Stomach (tissue), 8 donors: ENCODE measurements at regions not wholly inside any gene's neighbourhood (a gene's known extent, or its start where the extent isn't known, plus 50 kb on each side); places are given as distances from the start of the nearest gene placed in this dataset.
A peak's percentile ranks its signal among the peaks of the same experiment; 100 is the strongest.

Experiments used
- DNase-seq, 2 donors: peaks; one replicate each; pipeline versions ENCODE4 v3.0.0 to v3.0.0-alpha.2; 2013 to 2019
- H3K27ac ChIP-seq, 5 donors: fragments of 200-600 bp in 4 of 5; sonication (generic) in 4 of 5; one replicate each; pipeline ENCODE4 v1.5.1; 2013 to 2019; ENCODE audit warnings: mild to moderate bottlenecking in 1 of 5, moderate library complexity in 1 of 5
- H3K27me3 ChIP-seq, 3 donors: fragments of 200-600 bp; sonication (generic); one replicate each; pipeline ENCODE4 v1.5.1; 2017 to 2019; ENCODE audit warnings: mixed run types in 1 of 3
- H3K36me3 ChIP-seq, 4 donors: fragments of 200-600 bp; sonication (generic); 1 replicate in 3 of 4; 2 replicates in 1 of 4; pipeline ENCODE4 v1.5.1; 2016 to 2019
- H3K4me1 ChIP-seq, 4 donors: fragments of 200-600 bp; sonication (generic); one replicate each; pipeline ENCODE4 v1.5.1; 2016 to 2019
- H3K4me3 ChIP-seq, 4 donors: fragments of 200-600 bp; sonication (generic) in 3 of 4; one replicate each; pipeline ENCODE4 v1.5.1; 2016 to 2019; ENCODE audit warnings: mild to moderate bottlenecking in 1 of 4
- H3K9me3 ChIP-seq, 4 donors: fragments of 200-600 bp; sonication (generic); one replicate each; pipeline ENCODE4 v1.5.1; 2016 to 2019
- CTCF ChIP-seq, 7 experiments: fragments of 450-650 bp in 4 of 7; fragments of 200-600 bp in 3 of 7; sonication (generic) in 3 of 7; IDR thresholded peaks; one replicate each; pipeline ENCODE4 v1.5.1; 2016 to 2019; ENCODE audit warnings: antibody characterized with exemption in 7 of 7, control low read depth in 2 of 7, mild to moderate bottlenecking in 1 of 7
- EP300 ChIP-seq: sonication (generic); formaldehyde crosslinking; IDR thresholded peaks from one replicate; pipeline ENCODE4 v1.6.1; 2017; ENCODE audit warnings: antibody characterized with exemption
- POLR2A ChIP-seq, 4 donors: fragments of 450-650 bp; IDR thresholded peaks; one replicate each; pipeline ENCODE4 v1.6.1; 2016; ENCODE audit warnings: antibody characterized with exemption in 4 of 4, control low read depth in 2 of 4, mild to moderate bottlenecking in 1 of 4, moderate library complexity in 1 of 4
- POLR2AphosphoS5 ChIP-seq, 3 donors: sonication (generic); formaldehyde crosslinking; IDR thresholded peaks; one replicate each; pipeline ENCODE4 v1.6.1; 2016; ENCODE audit warnings: antibody characterized with exemption in 3 of 3
- WGBS, 5 donors: extraction: QIAGEN DNeasy Blood & Tissue Kit in 3 of 5; methylation state at CpG; one replicate each; pipeline versions ENCODE4 v1.1.5 to v1.1.7; 2013 to 2018; 5-methylcytosine and 5-hydroxymethylcytosine counted together
- intact Hi-C: fragments of 100-400 bp; cut with DNase I; formaldehyde crosslinking; loops from one replicate; pipeline ENCODE4 v1.15.1; 2023; ENCODE audit warnings: low total_unique reads
- donor health status: healthy with polysubstance abuse.
- donor health status: Bipolar disorder and iron deficiency.
- donor health status: healthy.

GRCh38 chr7:115635376-115635775 lies 395.2 kb downstream of the TFEC start:
- WGBS, 5 donors = 11 to 33% (median 20%) methylated on average over 1 of the region's 1 CpG
- Histone ChIP-seq H3K4me3 (no peak overlapping the region), H3K4me1 (peaks cover 0 to 7% (median 2%) of the 10 kb centered on the region in 4 donors), H3K9me3 (no peaks in the 10 kb centered on the region), H3K27ac (no peak overlapping the region), H3K27me3 (no peaks in the 10 kb centered on the region), H3K36me3 (no peaks in the 10 kb centered on the region)
- TF ChIP-seq CTCF (IDR thresholded peaks at IDR 0.05) (no peak), POLR2A (IDR thresholded peaks at IDR 0.05) (no peak), POLR2AphosphoS5 (IDR thresholded peaks at IDR 0.05) (no peak), EP300 (no peak)
- DNase-seq = peak in 1 of 2 donors; percentile 7
- intact Hi-C loops = no loop called here

- H3K9me3 ChIP-seq = no peaks in the 10 kb centered on the region
- H3K36me3 ChIP-seq = no peaks in the 10 kb centered on the region
- peak in 1 of 2 donors; percentile 20 for DNase-seq
- no peak overlapping the region for H3K27ac ChIP-seq
- 15 to 25% (median 19%) methylated on average over 4 of the region's 4 CpGs for WGBS, 5 donors
- peak in 1 of 3 donors; percentile 21 for TF ChIP-seq POLR2AphosphoS5 (IDR thresholded peaks at IDR 0.05)
- TF ChIP-seq CTCF (IDR thresholded peaks at IDR 0.05) = no peak
- H3K4me3 ChIP-seq = no peak overlapping the region
- no peaks in the 10 kb centered on the region for H3K27me3 ChIP-seq
- peaks cover 0 to 7% (median 2%) of the 10 kb centered on the region in 4 donors for H3K4me1 ChIP-seq
- intact Hi-C loops = no loop called here
Observed at GRCh38 chr7:115634633-115635032, 395.9 kb downstream of the TFEC start.

- Histone ChIP-seq H3K4me1 (peaks cover 0 to 7% (median 2%) of the 10 kb centered on the region in 4 donors), H3K9me3 (no peaks in the 10 kb centered on the region), H3K27ac (no peak overlapping the region), H3K4me3 (no peak overlapping the region), H3K27me3 (no peaks in the 10 kb centered on the region), H3K36me3 (no peaks in the 10 kb centered on the region)
- intact Hi-C loops = no loop called here
- TF ChIP-seq CTCF (IDR thresholded peaks at IDR 0.05) = no peak
- no peak for TF ChIP-seq POLR2AphosphoS5 (IDR thresholded peaks at IDR 0.05)
- no peak for TF ChIP-seq EP300
- no peak for TF ChIP-seq POLR2A (IDR thresholded peaks at IDR 0.05)
- DNase-seq = no peak
- WGBS, 5 donors = 90 to 94% (median 93%) methylated on average over 5 of the region's 5 CpGs
Observed at GRCh38 chr7:115632636-115633035, 397.9 kb downstream of the TFEC start.

GRCh38 chr7:115631782-115632181 lies 398.8 kb downstream of the TFEC start:
- TF ChIP-seq POLR2A (IDR thresholded peaks at IDR 0.05) (no peak), CTCF (IDR thresholded peaks at IDR 0.05) (no peak), POLR2AphosphoS5 (IDR thresholded peaks at IDR 0.05) (no peak), EP300 (no peak)
- no peak for DNase-seq
- intact Hi-C loops = no loop called here
- no peaks in the 10 kb centered on the region for H3K27me3 ChIP-seq
- no peak overlapping the region for H3K27ac ChIP-seq
- peaks cover 0 to 7% (median 2%) of the 10 kb centered on the region in 4 donors for H3K4me1 ChIP-seq
- WGBS, 5 donors = 69 to 76% (median 74%) methylated on average over 6 of the region's 6 CpGs
- H3K4me3 ChIP-seq = no peak overlapping the region
- H3K9me3 ChIP-seq = no peaks in the 10 kb centered on the region
- no peaks in the 10 kb centered on the region for H3K36me3 ChIP-seq
